ENCODE measurements at regions not wholly inside any gene's neighbourhood (a gene's known extent, or its start where the extent isn't known, plus 50 kb on each side); places are given as distances from the start of the nearest gene placed in this dataset.
"Not testable (repeated sequence)": the region's sequence is repeated elsewhere in the genome, so short reads cannot be mapped to it uniquely, and the experiment has no call there.

DNA sequence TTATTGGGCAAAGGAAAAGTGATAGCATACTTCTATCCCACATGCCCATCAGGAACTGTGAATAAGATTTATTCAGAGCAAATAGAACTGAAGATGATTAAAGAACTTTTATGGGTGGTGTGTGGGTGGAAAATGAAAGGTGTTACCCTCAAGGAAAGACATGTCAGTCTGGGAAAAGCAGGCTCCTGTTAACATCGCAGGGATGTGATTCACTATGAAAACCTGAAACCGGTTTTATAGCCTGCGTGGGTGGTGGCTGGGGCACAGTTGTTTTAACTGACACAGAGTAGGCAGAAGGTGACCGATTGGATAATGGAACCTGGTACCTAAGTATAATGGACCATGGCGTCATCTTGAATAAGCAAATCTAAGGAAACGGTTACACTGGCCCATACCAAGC is 61.3 kb upstream of the CASK start:
- DNase-seq: no peak

DNA sequence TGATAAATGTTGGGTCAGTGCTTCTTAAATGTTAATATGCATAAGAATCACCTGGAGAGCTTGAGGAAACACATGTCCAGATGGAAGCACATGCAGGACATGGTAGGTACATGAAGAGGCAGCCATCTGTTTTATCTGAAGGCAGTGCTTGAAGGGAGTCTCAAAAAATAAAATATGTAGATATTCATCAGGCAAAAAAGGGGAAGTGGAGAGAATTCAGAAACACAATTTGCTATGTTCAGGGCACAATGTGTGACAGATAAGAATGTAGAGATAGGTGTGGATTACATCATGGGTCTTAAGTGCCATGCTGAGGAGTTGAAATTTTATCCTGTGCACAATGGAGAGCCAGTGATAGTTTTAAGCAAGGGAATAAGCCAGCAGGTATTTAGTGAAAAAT is 59.6 kb upstream of the CASK start:
- no peak for DNase-seq

DNA sequence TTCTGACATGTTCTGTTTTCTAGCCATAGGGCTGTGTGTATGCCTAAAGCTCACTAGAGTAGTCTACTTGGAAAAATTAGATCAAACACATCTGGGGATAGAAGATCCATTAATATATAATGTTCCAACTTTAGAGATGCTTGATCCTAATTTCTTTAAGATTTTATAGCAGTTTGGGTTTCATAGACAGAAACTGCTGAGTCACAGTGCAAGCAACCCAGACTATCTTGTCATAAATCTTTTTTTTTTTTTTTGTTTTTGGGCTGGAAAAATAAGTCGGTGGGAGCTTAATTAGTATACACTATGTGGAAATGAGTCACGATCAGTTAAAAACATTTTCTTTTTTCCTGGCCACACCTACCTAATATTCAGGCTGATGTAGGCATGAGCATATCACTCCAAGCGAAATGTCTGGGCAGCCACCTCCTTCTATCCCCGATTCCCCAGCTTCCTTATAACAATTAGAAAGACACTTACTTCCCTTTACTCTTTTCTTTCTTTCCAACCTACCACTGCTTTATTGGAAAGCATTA is 58.2 kb upstream of the CASK start:
- no peak for DNase-seq

DNA sequence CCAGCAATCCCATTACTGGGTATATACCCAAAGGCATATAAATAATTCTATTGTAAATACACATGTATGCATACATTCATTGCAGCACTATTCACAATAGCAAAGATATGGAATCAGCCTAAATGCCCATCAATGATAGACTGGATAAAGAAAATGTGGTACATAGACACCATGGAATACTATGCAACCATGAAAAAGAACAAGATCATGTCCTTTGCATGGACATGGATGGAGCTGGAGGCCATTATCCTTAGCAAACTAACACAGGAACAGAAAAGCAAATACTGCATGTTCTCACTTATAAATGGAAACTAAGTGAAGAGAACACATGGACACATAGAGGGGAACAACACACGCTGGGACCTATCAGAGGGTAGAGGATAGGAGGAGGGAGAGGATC is 51.3 kb upstream of the CASK start:
- DNase-seq: not testable (repeated sequence)

DNA sequence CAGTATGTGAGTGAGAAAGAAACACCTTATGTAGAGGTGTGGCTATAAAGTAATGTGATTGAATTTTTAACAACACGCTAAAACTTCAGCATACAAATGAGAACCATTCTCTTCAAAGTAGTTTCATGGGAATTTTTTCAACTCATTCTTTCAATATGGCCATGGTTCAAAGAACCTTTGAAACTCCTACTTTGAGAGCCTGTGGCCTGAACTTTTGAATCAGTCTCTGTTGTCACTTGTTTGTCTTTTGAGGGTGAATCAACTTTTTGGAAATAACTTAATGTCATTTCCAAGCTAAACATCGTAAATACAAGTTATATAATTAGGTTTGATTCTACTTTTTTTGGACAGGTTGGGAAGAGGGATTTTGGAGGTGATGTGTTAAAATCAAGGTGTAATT is 49.9 kb upstream of the CASK start:
- DNase-seq: no peak
